ENCODE measurements at regions not wholly inside any gene's neighbourhood (a gene's known extent, or its start where the extent isn't known, plus 50 kb on each side); places are given as distances from the start of the nearest gene placed in this dataset.

DNA sequence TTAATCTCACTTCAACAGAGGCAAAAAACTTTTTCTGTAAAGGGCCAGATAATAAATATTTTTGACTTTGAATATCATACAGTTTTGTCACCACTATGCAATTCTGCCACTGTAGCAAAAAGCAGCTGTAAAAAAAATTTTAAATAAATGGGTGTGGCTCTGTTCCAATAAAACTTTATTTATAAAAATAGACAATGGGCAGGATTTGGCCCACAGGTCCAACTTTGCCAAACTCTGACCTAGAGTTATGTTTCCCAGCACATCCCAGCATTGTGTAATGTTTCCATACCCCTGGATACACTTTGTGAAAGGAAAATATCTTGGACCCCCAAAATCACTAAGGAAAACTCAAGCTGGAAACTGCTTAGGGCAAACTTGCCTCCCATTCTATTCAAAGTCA is 94.9 kb upstream of the USP38 start:
- TF ChIP-seq YY1 (IDR thresholded peaks at IDR 0.05; ENCODE audit: low read depth) (no peak), EP300 (IDR thresholded peaks at IDR 0.05; ENCODE audit: borderline replicate concordance) (no peak), CREB1 (IDR thresholded peaks at IDR 0.05; ENCODE audit: low read depth) (no peak), TEAD4 (IDR thresholded peaks at IDR 0.05) (no peak), ZBTB7A (IDR thresholded peaks at IDR 0.05; ENCODE audit: low read depth) (no peak), NFIC (IDR thresholded peaks at IDR 0.05) (no peak), FOXM1 (IDR thresholded peaks at IDR 0.05; ENCODE audit: borderline replicate concordance, low read depth) (no peak)
- TF ChIP-seq, protein P1, sequence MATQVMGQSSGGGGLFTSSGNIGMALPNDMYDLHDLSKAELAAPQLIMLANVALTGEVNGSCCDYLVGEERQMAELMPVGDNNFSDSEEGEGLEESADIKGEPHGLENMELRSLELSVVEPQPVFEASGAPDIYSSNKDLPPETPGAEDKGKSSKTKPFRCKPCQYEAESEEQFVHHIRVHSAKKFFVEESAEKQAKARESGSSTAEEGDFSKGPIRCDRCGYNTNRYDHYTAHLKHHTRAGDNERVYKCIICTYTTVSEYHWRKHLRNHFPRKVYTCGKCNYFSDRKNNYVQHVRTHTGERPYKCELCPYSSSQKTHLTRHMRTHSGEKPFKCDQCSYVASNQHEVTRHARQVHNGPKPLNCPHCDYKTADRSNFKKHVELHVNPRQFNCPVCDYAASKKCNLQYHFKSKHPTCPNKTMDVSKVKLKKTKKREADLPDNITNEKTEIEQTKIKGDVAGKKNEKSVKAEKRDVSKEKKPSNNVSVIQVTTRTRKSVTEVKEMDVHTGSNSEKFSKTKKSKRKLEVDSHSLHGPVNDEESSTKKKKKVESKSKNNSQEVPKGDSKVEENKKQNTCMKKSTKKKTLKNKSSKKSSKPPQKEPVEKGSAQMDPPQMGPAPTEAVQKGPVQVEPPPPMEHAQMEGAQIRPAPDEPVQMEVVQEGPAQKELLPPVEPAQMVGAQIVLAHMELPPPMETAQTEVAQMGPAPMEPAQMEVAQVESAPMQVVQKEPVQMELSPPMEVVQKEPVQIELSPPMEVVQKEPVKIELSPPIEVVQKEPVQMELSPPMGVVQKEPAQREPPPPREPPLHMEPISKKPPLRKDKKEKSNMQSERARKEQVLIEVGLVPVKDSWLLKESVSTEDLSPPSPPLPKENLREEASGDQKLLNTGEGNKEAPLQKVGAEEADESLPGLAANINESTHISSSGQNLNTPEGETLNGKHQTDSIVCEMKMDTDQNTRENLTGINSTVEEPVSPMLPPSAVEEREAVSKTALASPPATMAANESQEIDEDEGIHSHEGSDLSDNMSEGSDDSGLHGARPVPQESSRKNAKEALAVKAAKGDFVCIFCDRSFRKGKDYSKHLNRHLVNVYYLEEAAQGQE (IDR thresholded peaks at IDR 0.05; ENCODE audit: low read depth): no peak
- TF ChIP-seq, protein P2, sequence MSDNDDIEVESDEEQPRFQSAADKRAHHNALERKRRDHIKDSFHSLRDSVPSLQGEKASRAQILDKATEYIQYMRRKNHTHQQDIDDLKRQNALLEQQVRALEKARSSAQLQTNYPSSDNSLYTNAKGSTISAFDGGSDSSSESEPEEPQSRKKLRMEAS (IDR thresholded peaks at IDR 0.05): no peak
